Ovary (tissue), 7 donors: ENCODE measurements at regions not wholly inside any gene's neighbourhood (a gene's known extent, or its start where the extent isn't known, plus 50 kb on each side); places are given as distances from the start of the nearest gene placed in this dataset.

Source experiments
- DNase-seq, 5 donors: peaks; one replicate each; pipeline ENCODE4 v3.0.0-alpha.2; 2019 to 2020
- H3K27ac ChIP-seq, 2 donors: fragments of 200-600 bp; one replicate each; pipeline versions ENCODE4 v1.5.1 to v1.8.0; 2019 to 2022
- H3K27me3 ChIP-seq: fragments of 200-600 bp; one replicate; pipeline ENCODE4 v1.8.0; 2022
- H3K36me3 ChIP-seq: fragments of 200-600 bp; sonication (generic); one replicate; pipeline ENCODE4 v1.5.1; 2019
- H3K4me1 ChIP-seq: one replicate; pipeline ENCODE4 v1.8.1; 2013; ENCODE audit warnings: mild to moderate bottlenecking, moderate library complexity; ENCODE audit not compliant: insufficient read depth
- H3K4me3 ChIP-seq: fragments of 200-600 bp; sonication (generic); one replicate; pipeline ENCODE4 v1.5.1; 2017
- H3K9me3 ChIP-seq, 2 donors: fragments of 200-600 bp in 1 of 2; sonication (generic) in 1 of 2; one replicate each; pipeline versions ENCODE4 v1.5.1 to v1.8.1; 2013 to 2019; ENCODE audit warnings: mild to moderate bottlenecking in 1 of 2, moderate library complexity in 1 of 2
- EP300 ChIP-seq: sonication (generic); formaldehyde crosslinking; IDR thresholded peaks from one replicate; pipeline ENCODE4 v1.6.1; 2017; ENCODE audit warnings: antibody characterized with exemption
- POLR2A ChIP-seq: fragments of 450-650 bp; IDR thresholded peaks from one replicate; pipeline ENCODE4 v1.6.1; 2017; ENCODE audit warnings: antibody characterized with exemption, mild to moderate bottlenecking, moderate library complexity
- WGBS, 3 donors: extraction: QIAGEN DNeasy Blood & Tissue Kit in 1 of 3; methylation state at CpG; one replicate each; pipeline versions ENCODE4 v1.1.5 to v1.1.7; 2013 to 2017; 5-methylcytosine and 5-hydroxymethylcytosine counted together
- intact Hi-C, 4 donors: fragments of 100-400 bp; cut with DNase I; formaldehyde crosslinking; loops; one replicate each; pipeline versions ENCODE4 v1.11.0 to v1.15.1; 2022 to 2023
- TF ChIP-seq, protein P1 (sequence below), 3 donors: fragments of 450-650 bp in 2 of 3; fragments of 200-600 bp in 1 of 3; IDR thresholded peaks; one replicate each; pipeline versions ENCODE4 v1.5.1 to v1.8.0; 2016 to 2022; ENCODE audit warnings: antibody characterized with exemption in 3 of 3, mild to moderate bottlenecking in 1 of 3
- donor health status: DM: no; HTN: no; CAD: no; lungs with moderate emphysema.
- donor health status: DM: no; HTN: no; CAD: no.
- donor health status: Bipolar disorder and iron deficiency.
- donor health status: DM: no; HTN: no; CAD: no.
- donor health status: DM: yes; HTN: yes; CAD: no.

DNA sequence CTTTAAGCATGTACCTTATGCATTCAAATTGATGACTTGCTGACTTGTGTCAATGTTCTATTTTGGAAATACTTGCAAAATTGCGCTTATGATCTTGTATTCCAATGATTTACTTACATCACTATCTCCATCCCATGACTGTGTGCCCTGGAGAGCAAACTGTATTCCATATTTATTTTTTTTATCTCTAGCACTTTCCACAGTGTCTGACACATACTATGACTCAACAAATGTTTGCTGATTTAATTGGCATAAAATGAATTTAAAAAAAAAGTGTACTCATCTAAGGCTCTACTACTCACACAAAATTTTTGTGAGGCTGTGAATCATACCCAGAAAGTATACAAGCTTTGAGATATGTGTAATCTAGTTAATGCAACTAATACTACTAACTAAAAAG is 1066.8 kb upstream of the ADGRL3 start:
- intact Hi-C loops = no loop called here
- Histone ChIP-seq H3K4me1 (no peaks in the 10 kb centered on the region), H3K4me3 (no peak overlapping the region), H3K27ac (no peak overlapping the region), H3K27me3 (no peaks in the 10 kb centered on the region), H3K36me3 (no peaks in the 10 kb centered on the region), H3K9me3 (no peaks in the 10 kb centered on the region)
- DNase-seq = no peak
- TF ChIP-seq POLR2A = no peak
- TF ChIP-seq, protein P1, sequence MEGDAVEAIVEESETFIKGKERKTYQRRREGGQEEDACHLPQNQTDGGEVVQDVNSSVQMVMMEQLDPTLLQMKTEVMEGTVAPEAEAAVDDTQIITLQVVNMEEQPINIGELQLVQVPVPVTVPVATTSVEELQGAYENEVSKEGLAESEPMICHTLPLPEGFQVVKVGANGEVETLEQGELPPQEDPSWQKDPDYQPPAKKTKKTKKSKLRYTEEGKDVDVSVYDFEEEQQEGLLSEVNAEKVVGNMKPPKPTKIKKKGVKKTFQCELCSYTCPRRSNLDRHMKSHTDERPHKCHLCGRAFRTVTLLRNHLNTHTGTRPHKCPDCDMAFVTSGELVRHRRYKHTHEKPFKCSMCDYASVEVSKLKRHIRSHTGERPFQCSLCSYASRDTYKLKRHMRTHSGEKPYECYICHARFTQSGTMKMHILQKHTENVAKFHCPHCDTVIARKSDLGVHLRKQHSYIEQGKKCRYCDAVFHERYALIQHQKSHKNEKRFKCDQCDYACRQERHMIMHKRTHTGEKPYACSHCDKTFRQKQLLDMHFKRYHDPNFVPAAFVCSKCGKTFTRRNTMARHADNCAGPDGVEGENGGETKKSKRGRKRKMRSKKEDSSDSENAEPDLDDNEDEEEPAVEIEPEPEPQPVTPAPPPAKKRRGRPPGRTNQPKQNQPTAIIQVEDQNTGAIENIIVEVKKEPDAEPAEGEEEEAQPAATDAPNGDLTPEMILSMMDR (IDR thresholded peaks at IDR 0.05) = no peak
- no peak for TF ChIP-seq EP300
- 53 to 81% (median 59%) methylated on average over 1 of the region's 1 CpG for WGBS, 3 donors

DNA sequence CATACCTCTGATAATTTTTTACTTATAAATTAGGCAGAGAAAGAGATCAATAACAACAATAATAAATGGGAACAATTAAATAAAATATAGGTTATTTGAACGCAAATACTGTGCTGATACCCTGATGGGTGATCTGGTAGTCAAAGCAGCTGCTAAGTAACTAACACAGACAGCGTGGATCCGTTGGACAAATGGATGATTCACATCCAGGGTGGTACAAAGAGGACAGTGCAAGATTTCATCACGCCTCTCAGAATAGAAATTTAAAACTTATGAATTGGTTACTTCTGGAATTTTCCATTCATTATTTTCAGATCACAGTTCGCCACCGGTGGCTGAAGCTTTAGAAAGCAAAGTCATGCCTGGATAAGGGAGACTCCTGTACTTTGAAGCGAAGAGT is 1066.0 kb upstream of the ADGRL3 start:
- no peak for TF ChIP-seq EP300
- TF ChIP-seq, protein P1 (IDR thresholded peaks at IDR 0.05) = no peak
- TF ChIP-seq POLR2A = no peak

DNA sequence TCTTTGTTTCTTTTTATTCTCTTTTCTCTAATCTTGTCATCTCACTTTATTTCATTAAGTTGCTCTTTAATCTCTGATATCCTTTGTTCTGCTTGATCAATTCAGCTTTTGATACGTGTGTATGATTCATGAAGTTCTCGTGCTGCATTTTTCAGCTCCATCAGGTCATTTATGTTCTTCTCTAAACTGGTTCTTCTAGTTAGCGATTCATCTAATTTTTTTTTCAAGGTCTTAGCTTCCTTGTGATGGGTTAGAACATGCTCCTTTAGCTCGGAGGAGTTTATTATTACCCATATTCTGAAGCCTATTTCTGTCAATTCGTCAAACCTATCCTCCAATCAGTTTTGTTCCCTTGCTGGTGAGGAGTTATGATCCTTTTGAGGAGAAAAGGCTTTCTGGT is 1045.0 kb upstream of the ADGRL3 start:
- Histone ChIP-seq H3K27ac (no peak overlapping the region), H3K27me3 (no peaks in the 10 kb centered on the region), H3K36me3 (no peaks in the 10 kb centered on the region), H3K9me3 (no peaks in the 10 kb centered on the region), H3K4me1 (no peaks in the 10 kb centered on the region), H3K4me3 (no peak overlapping the region)
- TF ChIP-seq, protein P1 (IDR thresholded peaks at IDR 0.05) = no peak
- TF ChIP-seq POLR2A (no peak), EP300 (no peak)
- 88 to 91% (median 90%) methylated on average over 5 of the region's 5 CpGs for WGBS, 3 donors
- intact Hi-C loops = no loop called here
- no peak for DNase-seq

More for the DNA sequence above, 1066.0 kb upstream of the ADGRL3 start:
- intact Hi-C loops = no loop called here
- no peaks in the 10 kb centered on the region for H3K36me3 ChIP-seq
- 82 to 90% (median 87%) methylated on average over 7 of the region's 7 CpGs for WGBS, 3 donors
- H3K4me1 ChIP-seq = no peaks in the 10 kb centered on the region
- H3K9me3 ChIP-seq = no peaks in the 10 kb centered on the region
- no peak overlapping the region for H3K4me3 ChIP-seq
- no peak for DNase-seq
- no peak overlapping the region for H3K27ac ChIP-seq
- H3K27me3 ChIP-seq = no peaks in the 10 kb centered on the region

DNA sequence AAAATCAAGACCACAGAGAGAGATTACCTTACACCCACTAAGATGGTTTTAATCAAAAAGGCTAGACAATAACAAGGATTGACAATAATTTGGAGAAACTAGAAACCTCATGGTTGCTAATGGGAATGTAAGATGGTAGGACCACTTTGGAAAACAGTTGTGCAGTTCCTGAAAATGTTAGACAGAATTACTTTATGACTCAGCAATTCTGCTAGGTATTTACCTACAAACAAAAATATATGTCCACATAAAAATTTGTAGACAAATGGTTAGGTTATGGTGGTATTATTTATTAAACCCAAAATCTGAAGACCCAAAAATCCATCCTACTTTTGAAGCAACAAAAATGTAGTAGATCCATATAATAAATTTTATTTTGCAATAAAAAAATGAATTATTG is 1027.0 kb upstream of the ADGRL3 start:
- no peak overlapping the region for H3K4me3 ChIP-seq
- H3K4me1 ChIP-seq = no peaks in the 10 kb centered on the region
- intact Hi-C loops = no loop called here
- H3K9me3 ChIP-seq = no peaks in the 10 kb centered on the region
- H3K27ac ChIP-seq = no peak overlapping the region
- no peak for DNase-seq
- no peaks in the 10 kb centered on the region for H3K36me3 ChIP-seq
- H3K27me3 ChIP-seq = no peaks in the 10 kb centered on the region
- TF ChIP-seq EP300 (no peak), POLR2A (no peak)
- TF ChIP-seq, protein P1 (IDR thresholded peaks at IDR 0.05) = no peak

DNA sequence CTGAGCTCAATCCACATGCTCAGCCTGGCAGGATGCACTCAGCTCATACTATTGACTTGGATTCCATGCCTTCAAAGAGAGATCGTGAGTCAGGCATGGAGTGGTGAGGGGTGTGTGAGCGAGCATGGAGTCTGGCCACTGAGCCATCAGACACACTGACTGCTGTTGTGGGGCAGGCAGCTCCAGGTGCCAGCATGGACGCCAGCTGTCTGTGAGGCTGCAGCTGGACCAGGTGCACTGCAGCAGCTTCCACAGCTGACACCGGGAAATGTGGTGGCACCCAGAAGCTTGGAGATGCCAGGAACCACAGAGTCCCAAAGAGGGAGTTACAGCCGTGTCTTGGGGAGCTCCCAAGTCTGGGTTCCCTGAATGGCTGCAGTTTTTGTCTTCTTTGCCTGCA is 1026.4 kb upstream of the ADGRL3 start:
- TF ChIP-seq EP300 = no peak
- TF ChIP-seq POLR2A = no peak
- TF ChIP-seq, protein P1 (IDR thresholded peaks at IDR 0.05) = no peak
- Histone ChIP-seq H3K9me3 (no peaks in the 10 kb centered on the region), H3K27ac (no peak overlapping the region), H3K4me3 (no peak overlapping the region), H3K27me3 (no peaks in the 10 kb centered on the region), H3K4me1 (no peaks in the 10 kb centered on the region), H3K36me3 (no peaks in the 10 kb centered on the region)
- WGBS, 3 donors = 79 to 93% (median 91%) methylated on average over 5 of the region's 5 CpGs
- DNase-seq = no peak
- intact Hi-C loops = no loop called here
